GM18873 (cell line): ENCODE measurements at regions not wholly inside any gene's neighbourhood (a gene's known extent, or its start where the extent isn't known, plus 50 kb on each side); places are given as distances from the start of the nearest gene placed in this dataset.
"Not testable (repeated sequence)": the region's sequence is repeated elsewhere in the genome, so short reads cannot be mapped to it uniquely, and the experiment has no call there.

Experiments
- ATAC-seq: cut with Tn5 transposase; IDR thresholded peaks from one replicate; pipeline ENCODE4 v1.9.1; 2021; ENCODE audit warnings: mild to moderate bottlenecking, moderate library complexity, moderate number of reproducible peaks; ENCODE audit not compliant: unreplicated experiment, low FRiP score

- ATAC-seq, result not testable (repeated sequence)
These were observed 1371.3 kb upstream of the RAG2 start for GRCh38 chr11:37969336-37969735.

- ATAC-seq, result no peak
These were observed 1370.1 kb upstream of the RAG2 start for GRCh38 chr11:37968148-37968547.

GRCh38 chr11:37967635-37968034 lies 1369.6 kb upstream of the RAG2 start:
- ATAC-seq, result no peak

- ATAC-seq, result no peak
These were observed 1365.4 kb upstream of the RAG2 start for GRCh38 chr11:37963440-37963839.

- ATAC-seq, result no peak
These were observed 1359.7 kb upstream of the RAG2 start for GRCh38 chr11:37957717-37958116.

GRCh38 chr11:37951996-37952395 lies 1354.0 kb upstream of the RAG2 start:
- no peak for ATAC-seq

GRCh38 chr11:37948258-37948657 lies 1350.2 kb upstream of the RAG2 start:
- no peak for ATAC-seq

DNA sequence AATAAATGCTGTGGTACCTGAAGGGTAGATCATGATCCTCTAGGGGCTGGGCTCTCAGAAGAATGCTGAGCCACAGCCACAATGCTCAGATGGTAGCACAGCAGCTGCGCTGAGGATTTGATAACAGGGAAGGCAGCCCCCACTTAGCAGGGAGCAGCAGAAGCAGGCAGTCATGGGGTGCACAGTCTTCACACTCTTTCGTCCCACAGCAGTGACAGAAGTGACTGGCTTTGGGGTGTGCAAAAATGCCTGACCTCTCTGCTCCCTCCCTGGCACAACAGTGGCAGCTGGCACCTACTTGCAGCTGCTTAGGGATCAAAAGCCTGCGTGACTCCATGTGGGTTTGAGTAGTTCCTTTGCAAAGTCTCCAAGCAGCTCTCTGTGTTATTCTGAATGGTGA lies 1349.8 kb upstream of the RAG2 start:
- no peak for ATAC-seq

DNA sequence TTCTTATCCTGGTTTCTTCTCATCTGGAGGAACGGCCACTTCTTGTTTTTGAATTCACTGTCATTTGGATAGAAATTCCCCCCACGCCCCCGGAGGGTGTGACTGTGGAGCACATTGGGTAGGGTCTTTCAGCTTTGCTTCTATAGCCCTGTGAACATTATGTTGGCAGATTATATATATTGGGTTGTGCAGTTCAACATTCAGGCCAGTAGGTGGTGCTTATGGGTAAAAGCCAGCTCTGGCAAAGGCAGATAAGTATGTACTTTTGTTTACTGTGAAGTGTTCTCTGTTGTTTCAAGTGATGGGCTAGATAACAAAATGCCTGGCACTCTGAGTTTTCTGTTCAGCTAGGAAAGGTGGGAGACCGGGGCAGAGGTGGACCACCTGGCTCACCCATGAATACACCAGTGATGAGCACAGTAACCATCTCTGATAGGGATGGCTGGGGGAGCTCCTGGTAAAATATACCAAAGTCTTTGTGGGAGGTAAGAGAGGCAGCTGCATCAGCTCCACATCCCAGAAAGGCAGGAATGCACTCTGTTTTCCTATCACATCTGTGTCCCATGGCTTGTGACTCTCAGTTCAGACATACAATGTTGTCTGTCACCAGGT lies 1348.2 kb upstream of the RAG2 start:
- no peak for ATAC-seq

- ATAC-seq, result no peak
These were observed 1344.0 kb upstream of the RAG2 start for GRCh38 chr11:37942081-37942480.

DNA sequence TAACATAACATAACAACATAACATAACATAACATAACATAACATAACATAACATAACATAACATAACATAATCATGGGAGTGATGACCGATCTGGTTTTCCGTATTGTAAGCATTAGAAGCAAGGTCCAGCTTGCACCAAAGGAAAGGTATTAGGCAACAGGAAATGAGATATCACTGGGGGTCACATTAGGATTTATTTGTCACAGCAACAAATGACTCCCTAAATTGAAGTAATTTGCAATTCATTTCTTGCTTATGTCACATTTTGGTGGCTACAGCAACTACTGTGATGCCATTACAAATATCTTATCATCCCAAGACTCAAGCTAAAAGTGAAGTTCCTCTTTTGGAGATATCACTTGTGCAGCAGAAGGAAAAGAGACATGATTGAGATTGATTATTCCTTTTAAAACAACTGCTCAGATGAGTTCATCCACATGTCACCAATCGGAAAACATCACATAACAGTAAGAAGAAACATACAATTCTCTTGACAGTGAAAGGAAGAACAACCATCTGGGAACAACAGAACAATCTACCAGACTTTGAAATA lies 1331.1 kb upstream of the RAG2 start:
- no peak for ATAC-seq

DNA sequence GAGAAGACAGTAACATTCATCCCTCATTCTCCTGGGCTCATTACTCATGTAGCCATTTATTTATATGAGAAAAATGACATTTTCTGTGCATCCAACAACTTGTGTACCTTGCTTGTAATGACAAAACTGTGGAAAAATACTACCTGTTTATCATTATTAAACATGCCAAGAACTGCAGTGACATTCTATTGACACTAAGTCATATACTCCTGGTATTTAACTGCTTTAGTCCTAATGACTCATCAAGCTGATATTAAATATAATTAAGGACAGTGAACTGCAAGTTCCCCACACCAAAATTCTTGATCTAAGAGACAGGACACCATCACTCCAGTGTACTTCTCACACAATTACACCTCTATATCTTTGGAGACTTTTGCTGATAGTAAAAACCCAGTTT lies 1328.7 kb upstream of the RAG2 start:
- no peak for ATAC-seq

DNA sequence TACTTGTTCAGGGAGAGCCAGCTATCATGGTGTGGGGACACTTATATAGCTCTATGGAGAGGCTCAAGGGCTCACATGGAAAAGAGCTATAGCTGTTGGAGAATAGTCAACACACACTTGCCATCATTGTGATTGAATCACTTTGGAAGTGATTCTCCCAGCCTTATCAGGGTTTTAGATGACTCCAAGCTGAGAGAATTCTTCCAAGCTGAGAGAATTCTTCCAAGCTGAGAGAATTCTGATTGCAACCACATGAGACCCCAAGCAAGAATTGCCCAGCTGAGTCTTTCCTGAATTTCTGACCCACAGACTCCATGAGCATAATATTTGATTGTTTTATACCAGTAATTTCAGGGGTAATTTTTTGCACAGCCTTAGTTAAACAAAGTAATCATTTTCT lies 1318.3 kb upstream of the RAG2 start:
- no peak for ATAC-seq

- no peak for ATAC-seq
These were observed 1316.8 kb upstream of the RAG2 start for GRCh38 chr11:37914859-37915258.

GRCh38 chr11:37908219-37908548 lies 1310.1 kb upstream of the RAG2 start:
- no peak for ATAC-seq

DNA sequence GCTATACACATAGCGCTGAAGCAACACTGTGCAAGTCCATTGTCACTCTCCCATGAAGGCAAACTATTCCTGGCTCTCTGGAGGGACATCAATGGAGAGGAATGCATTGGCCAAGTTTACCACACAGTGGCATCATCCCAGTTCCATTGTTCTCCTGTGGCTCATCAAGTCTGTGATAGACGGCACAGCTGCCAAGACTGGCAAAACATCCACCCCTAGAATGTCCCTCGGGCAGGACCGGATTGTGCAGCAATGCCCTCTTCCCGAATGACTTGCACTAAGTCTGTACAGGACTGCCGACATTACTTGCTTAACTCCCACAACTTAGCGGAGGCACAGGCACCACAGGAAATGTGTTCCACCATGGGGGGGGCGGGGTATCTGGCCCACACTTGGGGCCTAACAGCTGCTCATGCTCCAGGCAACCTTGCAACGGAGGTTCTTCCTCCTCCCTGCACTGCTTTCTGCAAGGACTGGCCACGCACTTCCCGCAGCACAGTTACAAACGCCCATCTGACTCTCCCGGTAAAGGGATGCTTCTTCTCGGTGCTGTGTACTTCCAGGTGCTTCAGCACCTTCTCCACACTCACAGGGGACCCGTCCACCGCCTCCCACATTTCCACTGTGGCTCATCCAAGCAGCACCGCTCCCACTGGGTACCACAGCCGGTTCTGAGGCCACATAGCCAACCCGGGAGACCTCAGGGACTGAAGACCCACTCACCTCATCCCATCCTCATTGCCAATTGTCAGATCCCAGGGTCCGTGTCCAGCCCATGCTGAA lies 1309.6 kb upstream of the RAG2 start:
- ATAC-seq, result no peak

GRCh38 chr11:37905707-37906417 lies 1307.8 kb upstream of the RAG2 start:
- no peak for ATAC-seq

DNA sequence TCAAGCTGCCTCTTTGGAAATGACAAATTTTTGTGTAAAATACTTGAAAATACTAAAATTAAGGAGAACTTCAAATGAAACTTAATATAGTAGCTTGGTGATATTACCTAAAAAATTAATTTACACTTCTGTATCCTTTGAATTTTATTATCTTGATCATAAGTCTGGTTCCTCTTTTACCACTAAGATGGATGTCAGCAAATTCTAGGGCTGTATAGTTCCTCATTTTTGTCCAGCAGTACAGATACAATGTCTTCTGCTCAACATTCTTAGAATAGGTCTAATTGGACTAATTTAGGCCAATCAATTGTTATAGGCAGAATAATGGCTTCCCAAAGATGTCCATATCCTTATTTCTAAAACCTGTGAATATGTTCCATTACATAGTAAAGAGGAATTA lies 1298.0 kb upstream of the RAG2 start:
- no peak for ATAC-seq

GRCh38 chr11:37881741-37882140 lies 1283.7 kb upstream of the RAG2 start:
- no peak for ATAC-seq

DNA sequence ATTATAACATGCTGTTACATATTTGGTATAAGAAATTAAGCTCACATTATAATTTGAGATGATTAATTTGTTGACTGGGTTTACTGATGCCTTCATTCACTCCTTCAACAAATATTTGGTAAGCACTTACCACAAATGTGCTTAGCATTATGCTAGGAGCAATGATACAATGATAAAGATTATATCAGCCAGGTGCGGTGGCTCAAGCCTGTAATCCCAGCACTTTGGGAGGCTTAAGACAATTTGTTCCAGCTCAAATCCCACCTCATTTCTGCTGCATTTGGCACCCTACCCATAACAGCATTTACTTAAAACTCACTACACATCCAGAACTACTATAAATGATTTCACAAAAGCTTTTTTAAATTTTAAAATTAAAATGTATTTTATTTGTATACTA lies 1263.6 kb upstream of the RAG2 start:
- no peak for ATAC-seq

DNA sequence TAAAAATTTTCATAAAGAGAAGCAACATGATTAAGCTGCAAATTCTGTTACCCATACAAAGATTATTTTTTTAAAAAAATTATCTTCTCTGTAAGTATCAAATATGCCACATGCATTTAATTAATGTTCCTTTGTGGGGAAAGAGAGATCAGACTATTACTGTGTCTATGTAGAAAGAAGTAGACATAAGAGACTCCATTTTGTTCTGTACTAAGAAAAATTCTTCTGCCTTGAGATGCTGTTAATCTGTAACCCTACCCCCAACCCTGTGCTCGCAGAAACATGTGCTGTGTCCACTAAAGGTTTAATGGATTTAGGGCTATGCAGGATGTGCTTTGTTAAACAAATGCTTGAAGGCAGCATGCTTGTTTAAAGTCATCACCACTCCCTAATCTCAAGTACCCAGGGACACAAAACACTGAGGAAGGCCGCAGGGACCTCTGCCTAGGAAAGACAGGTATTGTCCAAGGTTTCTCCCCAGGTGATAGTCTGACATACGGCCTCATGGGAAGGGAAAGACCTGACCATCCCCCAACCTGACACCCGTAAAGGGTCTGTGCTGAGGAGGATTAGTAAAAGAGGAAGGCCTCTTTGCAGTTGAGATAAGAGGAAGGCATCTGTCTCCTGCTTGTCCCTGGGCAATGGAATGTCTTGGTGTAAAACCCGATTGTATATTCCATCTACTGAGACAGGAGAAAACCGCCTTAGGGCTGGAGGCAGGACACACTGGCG lies 1260.9 kb upstream of the RAG2 start:
- ATAC-seq, result not testable (repeated sequence)
